ENCODE measurements at regions not wholly inside any gene's neighbourhood (a gene's known extent, or its start where the extent isn't known, plus 50 kb on each side); places are given as distances from the start of the nearest gene placed in this dataset.

DNA sequence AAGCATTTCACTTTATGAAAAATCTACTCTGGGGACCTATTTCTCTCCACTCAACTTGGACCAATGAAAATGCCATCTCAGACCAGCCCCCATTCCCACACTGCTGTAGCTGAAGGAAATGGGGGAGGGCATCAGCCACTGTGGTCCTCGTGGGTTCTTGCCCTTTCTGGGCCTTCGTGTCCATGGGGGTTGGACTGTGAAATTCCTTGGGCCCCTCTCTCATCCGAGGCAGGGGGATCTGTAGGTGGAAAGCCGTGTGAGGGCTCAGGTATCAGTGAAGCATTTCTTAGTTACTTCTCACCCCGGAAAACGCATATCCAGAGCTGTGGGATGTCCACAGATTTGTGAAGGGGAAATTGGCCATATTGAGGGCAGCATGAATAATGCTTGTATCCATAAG lies 147.9 kb downstream of the CDC5L start:
- no peak for TF ChIP-seq CTCF (IDR thresholded peaks at IDR 0.05; ENCODE audit: borderline replicate concordance, extremely low read depth, low read length, poor library complexity, severe bottlenecking)
- no peak for TF ChIP-seq EZH2 (IDR thresholded peaks at IDR 0.05; ENCODE audit: borderline replicate concordance, low read depth, low read length, severe bottlenecking)
